A673 (cell line): ENCODE measurements at regions not wholly inside any gene's neighbourhood (a gene's known extent, or its start where the extent isn't known, plus 50 kb on each side); places are given as distances from the start of the nearest gene placed in this dataset.

ENCODE experiments used
- BruUV-seq: library from RNA; stranded (reverse); fragments of 400-500 nt; replicated peaks from 2 replicates; lab custom pipeline; 2021; lab: Mats Ljungman, UMichigan
- CTCF ChIA-PET: fragments of 300-600 bp; sonication (Branson Sonifier 250); formaldehyde crosslinking; loops from one replicate; lab custom pipeline; 2022; ENCODE audit warnings: antibody characterized with exemption; lab: Charles Lee
- POLR2A ChIA-PET: fragments of 300-600 bp; sonication (Branson Sonifier 250); formaldehyde crosslinking; loops from one replicate; lab custom pipeline; 2022; ENCODE audit warnings: antibody characterized with exemption; ENCODE audit not compliant: low non-redundant PET; lab: Charles Lee
- DNase-seq: peaks from one replicate; pipeline ENCODE4 v3.0.0-alpha.2; 2015; ENCODE audit warnings: low spot score
- H3K27ac ChIP-seq: fragments of 200-600 bp; sonication (generic); 2 replicates; pipeline ENCODE4 v1.5.1; 2016; ENCODE audit warnings: mixed run types, low read depth, mild to moderate bottlenecking, mixed read lengths, antibody characterized with exemption, low read length; ENCODE audit not compliant: poor library complexity, severe bottlenecking
- H3K27me3 ChIP-seq: fragments of 200-600 bp; sonication (generic); replicated peaks from 2 replicates; pipeline ENCODE4 v1.6.1; 2017; ENCODE audit warnings: mixed run types, low read depth, mild to moderate bottlenecking, mixed read lengths, antibody characterized with exemption, low read length; ENCODE audit not compliant: insufficient read depth, poor library complexity
- H3K36me3 ChIP-seq: fragments of 200-600 bp; sonication (generic); 2 replicates; pipeline ENCODE4 v1.6.1; 2016; ENCODE audit warnings: mixed run types, mild to moderate bottlenecking, mixed read lengths, antibody characterized with exemption, low read length; ENCODE audit not compliant: insufficient read depth, poor library complexity, severe bottlenecking
- H3K4me1 ChIP-seq: fragments of 200-600 bp; sonication (generic); 2 replicates; pipeline ENCODE4 v1.6.1; 2017; ENCODE audit warnings: mixed run types, mild to moderate bottlenecking, mixed read lengths, antibody characterized with exemption, low read length; ENCODE audit not compliant: insufficient read depth, poor library complexity, severe bottlenecking
- H3K4me3 ChIP-seq: fragments of 200-600 bp; sonication (generic); 2 replicates; pipeline ENCODE4 v1.5.1; 2016; ENCODE audit warnings: low read depth, mixed run types, mild to moderate bottlenecking, mixed read lengths, low read length; ENCODE audit not compliant: poor library complexity, severe bottlenecking
- H3K9me3 ChIP-seq: fragments of 200-600 bp; sonication (generic); 2 replicates; pipeline ENCODE4 v1.6.1; 2016; ENCODE audit warnings: mixed run types, low read depth, mild to moderate bottlenecking, mixed read lengths, antibody characterized with exemption, low read length; ENCODE audit not compliant: poor library complexity, severe bottlenecking
- CTCF ChIP-seq: fragments of 300-800, 200-600 bp; sonication (generic); conservative IDR thresholded peaks from 2 replicates; pipeline ENCODE4 v1.5.1; 2017; ENCODE audit warnings: low read depth, mild to moderate bottlenecking, antibody characterized with exemption, low read length, moderate library complexity, mixed read lengths
- EZH2 ChIP-seq: fragments of 200-600 bp; sonication (generic); IDR thresholded peaks from 2 replicates; pipeline ENCODE4 v1.6.1; 2017; ENCODE audit warnings: borderline replicate concordance, low read depth, mild to moderate bottlenecking, mixed read lengths, antibody characterized with exemption, low read length; ENCODE audit not compliant: poor library complexity, severe bottlenecking
- intact Hi-C: fragments of 100-400 bp; cut with micrococcal nuclease; formaldehyde crosslinking; loops from one replicate; pipeline ENCODE4 v1.10.0; 2022; ENCODE audit not compliant: unreplicated experiment

DNA sequence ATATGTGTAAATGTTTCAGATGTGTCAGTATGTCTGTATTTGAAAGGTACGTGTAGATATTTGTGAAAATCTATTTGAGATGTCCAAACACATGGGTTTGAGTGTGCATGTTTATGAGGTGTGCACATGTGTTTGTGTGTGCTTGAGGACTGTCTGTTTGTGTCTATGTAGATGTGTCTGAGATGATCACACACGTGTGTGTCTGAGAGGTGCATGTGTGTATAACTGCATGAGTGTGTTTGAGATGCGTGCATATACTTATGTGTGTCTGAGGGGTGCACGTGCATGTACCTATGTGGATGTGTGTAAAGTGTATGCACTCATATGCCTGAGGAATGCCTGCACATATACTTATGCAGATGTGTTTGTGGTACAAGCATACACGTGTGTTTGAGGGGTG is 584.4 kb downstream of the BUD13 start:
- H3K36me3 ChIP-seq, result no peaks in the 10 kb centered on the region
- peaks cover 6% of the 10 kb centered on the region for H3K4me1 ChIP-seq
- no peak overlapping the region for H3K4me3 ChIP-seq
- no peak for DNase-seq
- no TSS peak for BruUV-seq
- TF ChIP-seq EZH2, result no peak
- no peak for TF ChIP-seq CTCF
- H3K27me3 ChIP-seq, result no peaks in the 10 kb centered on the region
- H3K27ac ChIP-seq, result no peak overlapping the region
- ChIA-PET CTCF (no interaction called here), POLR2A (no interaction called here)
- H3K9me3 ChIP-seq, result no peaks in the 10 kb centered on the region
- intact Hi-C loops, result no loop called here

DNA sequence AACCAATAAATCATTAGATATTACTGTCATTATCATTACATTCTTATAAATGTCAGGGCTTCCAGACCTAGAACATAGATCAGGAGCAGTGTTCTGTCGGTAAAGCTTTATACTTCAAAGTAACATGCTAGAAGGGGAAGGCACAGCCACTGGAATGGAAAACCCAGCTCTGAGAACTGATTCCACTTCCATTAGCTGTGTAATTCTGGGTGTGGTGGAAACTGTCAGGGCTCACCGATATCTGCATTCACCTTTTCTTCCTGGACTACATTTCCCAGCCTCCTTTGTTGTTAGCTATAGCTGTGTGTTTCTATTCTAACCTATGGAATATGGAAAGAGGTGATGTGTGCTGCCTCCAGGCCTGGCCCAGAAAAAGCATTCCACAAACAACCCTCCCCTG is 585.8 kb downstream of the BUD13 start:
- no peaks in the 10 kb centered on the region for H3K9me3 ChIP-seq
- H3K27ac ChIP-seq, result no peak overlapping the region
- ChIA-PET CTCF (no interaction called here), POLR2A (no interaction called here)
- BruUV-seq, result no TSS peak
- no peaks in the 10 kb centered on the region for H3K36me3 ChIP-seq
- no peaks in the 10 kb centered on the region for H3K4me1 ChIP-seq
- no peaks in the 10 kb centered on the region for H3K27me3 ChIP-seq
- intact Hi-C loops, result no loop called here
- no peak for TF ChIP-seq EZH2
- DNase-seq, result no peak
- H3K4me3 ChIP-seq, result no peak overlapping the region

GRCh38 chr11:116185551-116185950 is 587.2 kb downstream of the BUD13 start:
- Histone ChIP-seq H3K27me3 (no peaks in the 10 kb centered on the region), H3K36me3 (no peaks in the 10 kb centered on the region), H3K4me3 (no peak overlapping the region), H3K9me3 (no peaks in the 10 kb centered on the region), H3K27ac (no peak overlapping the region), H3K4me1 (no peaks in the 10 kb centered on the region)
- intact Hi-C loops, result no loop called here
- no peak for DNase-seq
- ChIA-PET CTCF (no interaction called here), POLR2A (no interaction called here)
- no TSS peak for BruUV-seq
- no peak for TF ChIP-seq CTCF
- TF ChIP-seq EZH2, result no peak

- no peaks in the 10 kb centered on the region for H3K27me3 ChIP-seq
- no peak overlapping the region for H3K27ac ChIP-seq
- no TSS peak for BruUV-seq
- H3K4me1 ChIP-seq, result no peaks in the 10 kb centered on the region
- H3K9me3 ChIP-seq, result no peaks in the 10 kb centered on the region
- no peak for TF ChIP-seq CTCF
- TF ChIP-seq EZH2, result no peak
- H3K4me3 ChIP-seq, result no peak overlapping the region
- ChIA-PET POLR2A (no interaction called here), CTCF (no interaction called here)
- no peaks in the 10 kb centered on the region for H3K36me3 ChIP-seq
- DNase-seq, result no peak
- intact Hi-C loops, result no loop called here
Measured at GRCh38 chr11:116184763-116185162, 588.0 kb downstream of the BUD13 start.
